Posterior vena cava (tissue), 2 donors: ENCODE measurements at regions not wholly inside any gene's neighbourhood (a gene's known extent, or its start where the extent isn't known, plus 50 kb on each side); places are given as distances from the start of the nearest gene placed in this dataset.
A peak's percentile ranks its signal among the peaks of the same experiment; 100 is the strongest.
"Not testable (repeated sequence)": the region's sequence is repeated elsewhere in the genome, so short reads cannot be mapped to it uniquely, and the experiment has no call there.

ENCODE experiments used
- DNase-seq: peaks from one replicate; pipeline ENCODE4 v3.0.0-alpha.2; 2020; ENCODE audit warnings: low spot score
- intact Hi-C, 2 donors: fragments of 100-400 bp; cut with DNase I; formaldehyde crosslinking; loops; one replicate each; pipeline versions ENCODE4 v1.14.1 to v1.14.2; 2022 to 2023
- donor health status: DM: yes; HTN: yes; CAD: no.
- donor health status: DM: yes; HTN: yes; CAD: no.

DNA sequence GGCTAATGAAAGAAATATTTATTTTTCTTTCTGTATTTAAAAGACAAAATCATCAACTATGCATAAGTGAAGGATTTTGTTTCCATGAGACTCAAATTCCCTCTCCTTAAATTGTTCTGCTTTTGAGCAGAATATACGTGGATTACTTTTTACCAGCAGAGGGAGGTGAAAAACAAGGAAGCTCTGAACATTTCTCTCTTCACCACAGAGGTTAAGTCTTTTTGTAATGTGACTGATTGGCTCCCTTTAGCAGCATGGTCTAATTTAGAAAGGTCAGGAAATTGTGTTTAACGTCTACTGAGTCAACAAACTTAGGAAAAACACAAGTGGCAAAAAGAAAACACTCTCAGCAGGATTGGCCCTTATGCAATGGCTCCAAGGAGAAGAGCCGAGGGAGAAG is 55.1 kb upstream of the F9 start:
- intact Hi-C loops = no loop called here
- DNase-seq = no peak

DNA sequence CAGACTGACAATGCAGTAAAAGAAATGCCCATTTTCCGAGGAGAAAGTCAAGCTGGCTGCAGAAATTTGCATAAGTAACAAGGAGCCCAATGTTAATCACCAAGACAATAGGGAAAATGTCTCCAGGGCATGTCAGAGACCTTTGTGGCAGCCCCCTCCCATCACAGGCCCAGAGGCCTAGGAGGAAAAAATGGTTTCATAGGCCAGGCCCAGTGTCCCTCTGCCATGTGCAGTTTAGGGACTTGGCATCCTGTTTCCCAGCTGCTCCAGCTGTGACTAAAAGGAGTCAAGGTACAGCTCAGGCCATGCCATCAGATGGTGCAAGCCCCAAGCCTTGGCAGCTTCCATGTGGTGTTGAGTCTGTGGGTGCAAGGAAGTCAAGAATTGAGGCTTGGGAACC is 68.6 kb upstream of the F9 start:
- intact Hi-C loops = loop anchor here in 1 of 2 donors (10.0 kb wide), 1 partner anchor 1053 kb away; no protein-coding TSS in a partner anchor
- not testable (repeated sequence) for DNase-seq

DNA sequence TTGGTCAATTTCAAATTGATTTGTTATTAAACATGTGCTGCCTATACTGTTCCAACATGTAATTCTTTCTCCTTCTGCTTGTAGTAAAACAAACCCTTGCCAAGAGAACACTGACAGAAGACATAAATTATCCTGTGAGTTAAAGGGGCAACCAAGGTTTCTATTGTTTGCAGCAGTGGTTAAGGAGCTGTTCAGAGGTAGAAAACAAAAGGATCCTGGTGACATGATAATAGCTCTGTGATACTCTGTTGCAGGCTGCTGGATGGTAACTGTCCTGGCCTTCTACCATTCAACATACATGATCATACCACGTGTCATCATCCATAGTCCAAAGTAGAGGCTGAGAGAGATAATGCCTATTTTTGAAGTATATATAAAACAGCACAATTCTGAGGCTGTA is 75.8 kb upstream of the F9 start:
- DNase-seq = no peak
- intact Hi-C loops = no loop called here

DNA sequence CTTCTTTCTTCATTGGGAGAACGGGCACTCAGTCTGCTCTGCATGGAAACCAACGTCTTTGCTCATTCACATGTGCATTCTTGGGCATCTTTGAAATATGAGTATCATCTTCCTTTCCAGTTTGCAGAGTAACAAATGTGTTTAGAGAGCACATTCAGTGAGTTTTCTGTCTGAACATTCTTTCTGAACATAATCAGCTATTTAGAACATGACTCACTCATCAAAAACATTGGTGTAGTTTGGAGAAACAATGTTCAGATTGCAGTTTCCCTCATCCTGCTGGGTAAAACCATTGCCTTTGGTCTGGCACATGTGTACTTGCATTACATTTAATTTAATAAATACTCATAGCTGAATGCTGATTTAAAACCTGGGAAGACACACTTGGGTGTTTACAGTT is 81.5 kb upstream of the F9 start:
- DNase-seq = no peak
- intact Hi-C loops = no loop called here

DNA sequence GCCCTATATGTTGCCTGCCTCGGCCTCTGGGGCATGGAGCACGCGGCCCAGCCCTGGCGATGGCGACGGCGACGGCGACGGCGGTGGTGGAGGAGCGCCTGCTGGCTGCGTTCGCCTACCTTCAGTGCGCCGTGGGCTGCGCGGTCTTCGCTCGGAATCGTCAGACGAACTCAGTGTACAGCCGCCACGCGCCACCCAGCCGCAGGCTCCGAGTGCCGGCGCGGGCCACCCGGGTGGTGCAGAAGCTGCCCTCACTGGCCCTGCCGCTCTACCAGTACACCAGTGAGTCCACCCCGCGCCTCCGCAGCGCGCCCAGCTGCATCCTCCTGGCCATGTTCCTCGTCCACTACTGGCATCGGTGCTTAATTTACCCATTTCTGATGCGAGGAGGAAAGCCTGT is 83.7 kb upstream of the F9 start:
- intact Hi-C loops = no loop called here
- peak; percentile 80 for DNase-seq

DNA sequence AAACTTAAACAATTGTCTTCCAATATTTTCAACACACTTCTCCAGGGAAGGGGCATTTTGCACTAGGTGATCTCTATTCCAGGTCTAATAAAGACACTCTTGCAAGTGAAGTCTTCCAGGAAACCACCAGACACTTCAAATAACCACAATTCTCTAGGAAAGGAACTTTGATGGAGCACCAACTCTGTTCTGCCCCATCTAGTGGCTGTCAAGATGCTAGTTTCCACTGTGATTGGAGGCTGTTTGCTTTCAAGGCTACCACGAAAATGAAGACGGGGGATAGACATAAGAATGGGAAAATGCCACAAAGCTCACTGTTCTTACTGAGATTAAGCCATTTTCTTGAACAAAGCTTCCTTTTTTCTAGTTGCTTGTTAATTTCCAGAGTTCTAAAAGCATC is 100.6 kb upstream of the F9 start:
- intact Hi-C loops = no loop called here
- DNase-seq = no peak

DNA sequence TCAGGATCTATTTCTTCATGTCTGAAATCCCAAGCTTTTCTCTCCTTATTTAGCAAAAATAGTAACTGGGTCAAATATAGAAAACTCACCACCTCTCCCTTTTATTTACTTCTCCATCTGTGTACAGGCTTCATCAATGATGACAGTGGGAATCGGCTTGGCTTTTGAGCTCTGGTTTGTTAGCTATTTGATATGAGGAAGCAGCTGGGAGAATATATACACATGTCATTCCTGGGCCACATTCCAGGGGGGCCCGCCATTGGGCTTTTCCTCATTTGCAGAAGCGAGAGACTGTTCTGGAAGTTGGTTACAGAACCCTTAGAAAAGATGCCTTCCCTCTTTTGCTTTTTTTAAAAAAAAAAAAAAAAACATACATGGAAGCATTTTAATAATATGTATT is 107.4 kb upstream of the F9 start:
- no peak for DNase-seq
- intact Hi-C loops = no loop called here

DNA sequence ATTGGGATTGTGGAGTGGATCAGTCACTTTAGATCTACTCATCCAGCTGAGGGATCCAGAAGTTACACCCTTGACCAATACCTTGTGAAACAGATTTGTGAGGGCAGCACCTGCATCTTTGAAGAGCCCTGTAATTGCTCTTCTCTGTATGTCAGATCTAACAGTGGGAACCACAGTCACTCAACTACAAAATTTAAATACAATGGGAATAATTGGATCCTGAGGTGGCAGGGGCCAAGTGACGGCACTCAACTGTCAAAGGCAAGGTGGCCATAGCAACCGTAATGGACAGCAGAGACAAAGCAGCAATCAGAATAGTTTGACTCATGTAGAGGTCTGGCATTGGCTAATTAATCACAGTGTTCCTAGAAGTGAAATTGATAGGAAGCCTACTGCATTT is 132.3 kb upstream of the F9 start:
- intact Hi-C loops, DNase-seq: not testable (repeated sequence)

DNA sequence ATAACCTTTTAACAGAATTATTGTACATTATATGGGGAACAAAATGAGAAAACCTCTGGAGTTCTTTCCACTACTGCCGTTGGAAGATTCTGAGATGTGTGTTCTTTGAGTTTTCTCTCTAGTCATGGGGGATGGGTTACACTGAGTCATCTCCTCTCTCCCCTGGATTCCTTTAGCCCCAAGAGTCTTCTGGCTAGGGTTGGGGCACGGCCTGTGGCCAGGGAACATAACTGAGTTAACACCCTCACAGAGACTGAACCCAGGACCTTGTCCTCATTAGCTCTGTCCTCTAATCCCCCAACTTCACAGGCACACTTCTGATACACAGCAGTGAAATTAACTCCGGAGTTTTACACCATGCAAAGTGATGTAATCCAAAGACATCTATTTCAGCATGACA is 142.3 kb upstream of the F9 start:
- no peak for DNase-seq
- intact Hi-C loops = no loop called here

DNA sequence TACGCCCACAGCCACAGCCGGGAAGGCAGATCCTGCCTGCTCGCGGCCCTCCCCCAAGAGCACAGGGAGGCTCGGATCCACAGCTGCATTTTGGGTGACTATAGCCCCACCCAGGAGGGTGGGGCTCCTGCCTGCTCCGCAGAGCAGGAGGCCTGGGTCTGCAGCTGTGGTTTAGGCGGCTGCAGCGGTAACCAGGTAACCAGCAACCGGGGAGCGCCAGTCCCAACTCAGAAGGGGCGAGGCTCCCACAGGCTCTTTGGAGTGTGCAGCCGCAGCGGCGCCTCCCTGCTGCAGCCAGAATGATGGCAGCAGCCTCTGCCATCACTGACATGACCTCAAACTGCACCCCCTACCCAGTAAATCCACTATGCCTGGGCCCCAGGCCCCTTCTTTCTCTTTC is 148.0 kb upstream of the F9 start:
- DNase-seq = no peak
- intact Hi-C loops = no loop called here

DNA sequence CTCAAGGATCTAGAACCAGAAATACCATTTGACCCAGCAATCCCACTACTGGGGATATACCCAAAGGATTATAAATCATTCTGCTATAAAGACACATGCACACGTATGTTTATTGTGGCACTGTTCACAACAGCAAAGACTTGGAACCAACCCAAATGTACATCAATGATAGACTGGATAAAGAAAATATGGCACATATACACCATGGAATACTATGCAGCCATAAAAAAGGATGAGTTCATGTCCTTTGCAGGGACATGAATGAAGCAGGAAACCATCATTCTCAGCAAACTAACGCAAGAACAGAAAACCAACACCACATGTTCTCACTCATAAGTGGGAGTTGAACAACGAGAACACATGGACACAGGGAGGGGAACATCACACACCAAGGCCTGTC is 154.0 kb upstream of the F9 start:
- DNase-seq, intact Hi-C loops: not testable (repeated sequence)

DNA sequence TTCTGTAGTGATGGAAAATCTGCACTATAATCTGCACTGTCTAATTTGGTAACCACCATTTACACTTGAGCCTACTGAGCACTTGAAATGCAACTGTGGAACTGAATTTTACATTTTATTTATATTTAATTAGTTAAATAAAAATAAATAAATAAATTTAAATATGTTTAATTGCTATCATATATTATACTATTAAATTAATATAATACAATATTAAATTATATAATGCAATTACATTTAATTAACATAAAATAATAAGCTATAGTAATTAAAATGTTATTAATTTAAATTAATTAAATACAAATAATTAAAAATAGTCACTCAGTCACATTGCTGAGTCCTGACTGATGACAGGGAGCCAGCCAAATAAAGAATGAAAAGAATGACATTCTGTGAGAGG is 170.2 kb upstream of the F9 start:
- intact Hi-C loops = no loop called here

DNA sequence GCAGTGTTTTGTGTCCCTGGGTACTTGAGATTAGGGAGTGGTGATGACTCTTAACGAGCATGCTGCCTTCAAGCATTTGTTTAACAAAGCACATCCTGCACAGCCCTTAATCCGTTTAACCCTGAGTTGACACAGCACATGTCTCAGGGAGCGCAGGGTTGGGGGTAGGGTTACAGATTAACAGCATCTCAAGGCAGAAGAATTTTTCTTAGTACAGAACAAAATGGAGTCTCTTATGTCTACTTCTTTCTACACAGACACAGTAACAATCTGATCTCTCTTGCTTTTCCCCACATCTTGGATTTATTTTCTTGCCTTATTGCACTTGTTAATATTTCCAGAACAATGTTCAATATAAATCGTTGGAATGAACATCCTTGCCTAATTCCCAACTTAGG is 187.9 kb upstream of the F9 start:
- DNase-seq, intact Hi-C loops: not testable (repeated sequence)

More for the DNA sequence above, 170.2 kb upstream of the F9 start:
- no peak for DNase-seq

DNA sequence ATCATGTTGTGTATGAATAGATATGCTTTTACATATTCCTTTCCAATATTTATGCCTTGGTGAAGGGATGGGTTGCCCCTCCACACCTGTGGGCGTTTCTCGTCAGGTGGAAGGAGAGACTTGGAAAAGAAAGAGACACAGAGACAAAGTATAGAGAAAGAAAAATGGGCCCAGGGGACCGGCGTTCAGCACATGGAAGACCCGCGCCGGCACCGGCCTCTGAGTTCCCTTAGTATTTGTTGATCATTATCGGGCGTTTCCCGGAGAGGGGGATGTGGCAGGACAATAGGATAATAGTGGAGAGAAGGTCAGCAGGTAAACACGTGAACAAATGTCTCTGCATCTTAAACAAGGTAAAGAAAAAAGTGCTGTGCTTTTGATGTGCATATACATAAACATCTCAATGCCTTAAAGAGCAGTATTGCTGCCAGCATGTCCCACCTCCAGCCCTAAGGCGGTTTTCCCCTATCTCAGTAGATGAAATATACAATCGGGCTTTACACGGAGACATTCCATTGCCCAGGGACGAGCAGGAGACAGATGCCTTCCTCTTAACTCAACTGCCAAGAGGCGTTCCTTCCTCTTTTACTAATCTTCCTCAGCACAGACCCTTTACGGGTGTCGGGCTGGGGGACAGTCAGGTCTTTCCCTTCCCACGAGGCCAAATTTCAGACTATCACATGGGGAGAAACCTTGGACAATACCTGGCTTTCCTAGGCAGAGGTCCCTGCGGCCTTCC is 188.5 kb upstream of the F9 start:
- intact Hi-C loops, DNase-seq: not testable (repeated sequence)

DNA sequence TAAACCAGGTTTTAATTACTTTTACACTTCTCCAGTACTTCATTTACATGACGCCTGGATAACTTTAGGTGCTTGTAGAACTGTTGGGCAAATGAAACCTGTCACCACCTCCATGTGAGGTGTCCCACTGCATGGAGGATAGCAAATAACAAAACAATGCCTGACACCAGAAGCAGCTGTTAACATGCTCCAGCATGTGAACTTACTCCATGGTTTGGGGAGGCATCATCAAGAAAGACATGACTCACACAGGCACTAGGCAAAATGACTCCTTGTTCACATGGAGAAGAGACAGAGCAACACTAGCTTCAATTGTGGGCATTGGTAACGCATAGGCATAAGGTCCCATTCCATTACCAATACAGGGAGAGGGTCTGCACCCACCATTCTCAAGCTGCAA is 198.1 kb upstream of the F9 start:
- intact Hi-C loops = no loop called here
- no peak for DNase-seq

DNA sequence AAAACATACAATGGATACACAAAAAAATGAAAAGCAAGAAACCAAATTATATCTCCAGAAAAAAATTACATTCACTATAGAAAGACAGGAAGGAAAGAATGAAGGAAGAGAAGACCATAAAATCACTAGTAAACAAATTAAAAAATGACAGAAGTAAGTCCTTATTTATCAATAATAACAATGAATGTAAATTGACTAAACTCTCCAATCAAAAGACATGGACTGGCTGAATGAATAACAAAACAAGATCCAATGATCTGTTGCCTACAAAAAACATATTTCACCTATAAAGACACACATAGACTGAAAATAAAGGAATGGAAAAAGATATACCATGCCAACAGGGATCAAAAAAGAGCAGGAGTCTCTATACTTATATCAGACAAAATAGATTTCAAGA is 203.2 kb upstream of the F9 start:
- intact Hi-C loops = no loop called here
- DNase-seq = no peak

DNA sequence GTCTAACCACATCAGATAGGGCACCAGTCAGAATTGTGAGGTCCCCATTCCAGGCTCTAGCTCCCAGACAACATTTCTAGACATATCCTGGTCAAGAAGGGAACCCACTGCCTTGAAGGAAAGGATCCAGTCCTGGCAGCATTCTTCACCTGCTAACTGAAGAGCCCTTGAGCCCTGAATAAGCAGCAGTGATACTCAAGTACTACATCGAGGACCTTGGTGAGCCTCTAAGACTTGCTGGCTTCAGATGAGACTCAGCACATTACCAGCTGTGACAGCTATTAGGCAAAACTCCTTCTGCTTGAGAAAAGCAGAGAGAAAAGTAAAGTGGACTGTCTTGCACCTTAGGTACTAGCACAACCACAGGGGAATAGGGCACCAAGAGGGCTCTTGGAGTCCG is 205.8 kb upstream of the F9 start:
- intact Hi-C loops = no loop called here
- no peak for DNase-seq

DNA sequence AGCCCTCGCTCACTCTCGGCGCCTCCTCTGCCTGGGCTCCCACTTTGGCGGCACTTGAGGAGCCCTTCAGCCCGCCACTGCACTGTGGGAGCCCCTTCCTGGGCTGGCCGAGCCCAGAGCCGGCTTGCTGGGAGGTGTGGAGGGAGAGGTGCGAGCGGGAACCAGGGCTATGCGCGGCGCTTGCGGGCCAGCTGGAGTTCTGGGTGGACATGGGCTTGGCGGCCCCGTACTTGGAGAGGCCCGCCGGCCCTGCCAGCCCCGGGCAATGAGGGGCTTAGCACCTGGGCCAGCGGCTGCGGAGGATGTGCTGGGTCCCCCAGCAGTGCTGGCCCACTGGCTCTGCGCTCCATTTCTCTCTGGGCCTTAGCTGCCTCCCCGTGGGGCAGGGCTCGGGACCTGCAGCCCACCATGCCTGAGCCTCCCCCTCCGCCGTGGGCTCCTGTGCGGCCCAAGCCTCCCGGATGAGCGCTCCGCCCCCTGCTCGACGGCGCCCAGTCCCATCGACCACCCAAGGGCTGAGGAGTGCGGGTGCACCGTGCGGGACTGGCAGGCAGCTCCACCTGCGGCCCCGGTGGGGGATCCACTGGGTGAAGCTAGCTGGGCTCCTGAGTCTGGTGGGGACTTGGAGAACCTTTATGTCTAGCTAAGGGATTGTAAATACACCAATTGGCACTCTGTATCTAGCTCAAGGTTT is 209.7 kb upstream of the F9 start:
- not testable (repeated sequence) for DNase-seq

DNA sequence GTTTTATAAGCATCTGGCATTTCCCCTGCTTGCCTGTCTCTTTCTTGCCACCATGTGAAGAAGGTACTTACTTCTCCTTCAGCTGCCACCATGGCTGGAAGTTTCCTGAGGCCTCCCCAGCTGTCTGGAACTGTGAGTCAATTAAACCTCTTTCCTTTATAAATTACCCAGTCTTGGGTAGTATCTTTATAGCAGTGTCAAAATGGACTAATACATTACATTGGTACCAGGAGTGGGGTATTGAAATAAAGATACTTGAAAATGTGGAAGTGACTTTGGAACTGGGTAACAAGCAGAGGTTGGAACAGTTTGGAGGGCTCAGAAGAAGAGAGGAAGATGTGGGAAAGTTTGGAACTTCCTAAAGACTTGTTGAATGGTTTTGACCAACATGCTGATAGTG is 223.9 kb upstream of the F9 start:
- intact Hi-C loops, DNase-seq: not testable (repeated sequence)

More for the DNA sequence above, 209.7 kb upstream of the F9 start:
- intact Hi-C loops = not testable (repeated sequence)

DNA sequence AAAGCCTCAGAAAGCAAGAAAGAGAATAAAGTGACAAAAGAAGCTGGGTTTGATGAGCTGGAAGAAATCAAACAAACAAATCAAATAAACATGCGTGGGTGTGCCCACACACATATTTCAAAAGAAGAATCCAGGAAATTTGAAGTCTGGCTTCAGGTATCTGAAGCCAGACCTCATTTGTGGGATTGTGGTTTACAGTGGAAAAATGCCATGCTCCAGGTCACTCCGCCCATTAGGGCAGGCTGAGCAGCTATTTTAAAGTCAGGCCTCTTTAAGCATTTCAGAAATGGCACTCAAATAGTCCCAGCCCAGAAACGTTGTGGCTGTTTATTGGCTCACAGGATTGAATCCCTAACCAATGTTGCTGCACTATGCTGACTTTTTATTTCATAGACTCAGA is 226.1 kb upstream of the F9 start:
- no peak for DNase-seq
- intact Hi-C loops = no loop called here

DNA sequence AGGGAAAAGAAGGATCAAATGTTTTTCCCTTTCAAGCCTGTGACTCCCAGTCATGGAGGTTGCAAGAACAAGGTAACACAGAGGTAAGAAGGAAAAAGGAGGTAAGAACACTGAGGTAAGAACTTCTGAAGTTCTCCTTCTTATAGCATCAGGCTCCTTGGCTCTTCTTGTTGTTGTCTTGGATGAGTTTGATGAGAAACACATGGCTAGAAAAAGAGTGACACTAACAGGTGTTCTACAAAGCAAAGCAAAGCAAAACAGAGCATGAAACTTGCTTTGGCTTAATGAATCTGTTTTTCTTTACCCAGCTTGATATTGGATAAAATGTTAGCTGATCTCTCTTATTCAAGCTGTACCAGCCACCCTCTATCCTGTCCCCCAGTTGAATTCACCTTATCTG is 231.2 kb upstream of the F9 start:
- DNase-seq = no peak
- intact Hi-C loops = no loop called here
